ENCODE measurements at regions not wholly inside any gene's neighbourhood (a gene's known extent, or its start where the extent isn't known, plus 50 kb on each side); places are given as distances from the start of the nearest gene placed in this dataset.
A peak's percentile ranks its signal among the peaks of the same experiment; 100 is the strongest.

- H3K4me3 Mint-ChIP-seq, result no peak overlapping the region
- intact Hi-C loops (cut with micrococcal nuclease), result no loop called here
- H3K36me3 Mint-ChIP-seq (ENCODE audit: low read depth), result no peaks in the 10 kb centered on the region
- ATAC-seq, result no peak
- no peak overlapping the region for H3K27ac Mint-ChIP-seq
- no peak for DNase-seq
- ChIA-PET CTCF (no interaction called here), POLR2A (interaction anchor here (0.9 kb wide), 1 partner anchor 38 kb away, joined by 4 read pairs; no protein-coding TSS in a partner anchor)
- H3K4me1 Mint-ChIP-seq (ENCODE audit: low read depth), result peaks cover 8% of the 10 kb centered on the region
- no peaks in the 10 kb centered on the region for H3K9me3 Mint-ChIP-seq
- no peaks in the 10 kb centered on the region for H3K27me3 Mint-ChIP-seq
- no peak for TF ChIP-seq CTCF (IDR thresholded peaks at IDR 0.05)
These were observed 52.5 kb upstream of the UNC5B start for GRCh38 chr10:71159892-71160291.

- CTCF ChIA-PET, result no interaction called here
- Mint-ChIP-seq H3K36me3 (ENCODE audit: low read depth) (no peaks in the 10 kb centered on the region), H3K27me3 (no peaks in the 10 kb centered on the region), H3K27ac (no peak overlapping the region), H3K4me3 (no peak overlapping the region), H3K9me3 (no peaks in the 10 kb centered on the region), H3K4me1 (ENCODE audit: low read depth) (peaks cover 8% of the 10 kb centered on the region)
- ATAC-seq (peak; percentile 80), DNase-seq (peak; percentile 16)
- TF ChIP-seq CTCF (IDR thresholded peaks at IDR 0.05), result no peak
- POLR2A ChIA-PET, result no interaction called here
- intact Hi-C loops (cut with micrococcal nuclease), result no loop called here
These were observed 50.9 kb upstream of the UNC5B start for GRCh38 chr10:71161425-71161824.
